NCI-H2081 (cell line): ENCODE measurements at regions not wholly inside any gene's neighbourhood (a gene's known extent, or its start where the extent isn't known, plus 50 kb on each side); places are given as distances from the start of the nearest gene placed in this dataset.

Experiments
- DNase-seq, 2 experiments: peaks; one replicate each; lab custom pipeline; 2025; lab: John Stamatoyannopoulos, UW

DNA sequence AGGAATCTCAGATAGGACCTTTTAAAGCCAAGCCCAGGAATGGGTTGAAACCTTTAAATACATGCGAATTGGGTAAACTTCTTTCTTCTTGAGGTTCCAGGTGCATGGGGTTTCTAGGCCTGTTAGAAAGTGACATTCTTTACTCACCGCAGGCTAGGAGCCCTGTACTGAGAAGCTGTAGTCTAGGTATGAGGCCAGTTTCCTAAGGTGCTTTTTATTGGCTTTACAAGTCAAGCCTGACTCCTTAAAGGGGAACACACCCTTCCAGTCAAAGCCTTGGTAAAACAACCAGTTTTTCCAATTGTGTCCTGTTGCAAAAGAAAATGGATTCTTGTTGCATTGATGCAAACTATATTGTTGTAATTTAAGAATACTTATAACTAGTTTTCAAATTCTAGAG, 76.1 kb upstream of the ATP11B start:
- DNase-seq: no peak

GRCh38 chr3:182722907-182723306, 70.4 kb upstream of the ATP11B start:
- DNase-seq: no peak

- no peak for DNase-seq
Measured at GRCh38 chr3:182723596-182723995, 69.7 kb upstream of the ATP11B start.

DNA sequence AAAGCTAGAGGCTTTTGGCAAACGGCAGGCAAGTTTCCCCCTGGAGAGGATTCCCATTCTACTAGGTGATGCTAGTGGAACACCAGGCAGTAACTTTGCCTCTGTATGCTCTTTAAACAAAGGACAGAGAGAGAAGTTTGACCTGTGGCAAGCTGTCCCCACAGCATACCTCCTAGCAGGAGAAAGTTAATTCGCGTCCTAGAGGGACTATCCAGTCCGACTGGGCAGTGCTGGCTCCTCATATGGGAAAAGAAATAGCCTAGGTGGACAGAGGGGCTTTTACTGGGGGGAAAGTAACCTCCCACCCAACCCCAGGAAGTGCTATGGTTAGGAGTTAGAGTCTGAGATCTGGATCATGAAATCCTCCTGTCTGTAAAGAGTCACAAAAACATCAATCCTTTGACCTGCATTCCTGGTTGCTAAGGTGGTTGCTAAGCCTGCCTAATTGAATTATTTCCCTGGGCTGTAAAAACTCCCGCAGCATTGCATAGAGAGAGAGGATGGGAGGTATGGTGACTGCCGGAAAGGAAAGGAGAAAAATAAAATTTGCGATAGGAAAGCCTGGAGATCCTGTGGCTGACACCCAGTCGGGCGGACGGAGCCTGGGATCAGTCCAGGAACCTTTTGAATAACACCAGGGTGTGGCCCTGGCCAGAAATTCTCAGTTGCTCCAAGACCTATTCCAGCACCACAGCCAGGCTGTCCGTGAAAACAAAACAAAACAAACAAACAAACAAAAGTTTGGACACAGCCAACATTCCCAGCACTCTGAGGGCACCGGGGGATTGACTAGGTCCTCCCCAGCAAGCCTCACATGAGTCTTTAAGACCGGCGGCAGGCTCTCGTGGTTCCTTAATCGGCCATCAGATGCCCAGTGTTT, 67.7 kb upstream of the ATP11B start:
- DNase-seq: no peak

DNA sequence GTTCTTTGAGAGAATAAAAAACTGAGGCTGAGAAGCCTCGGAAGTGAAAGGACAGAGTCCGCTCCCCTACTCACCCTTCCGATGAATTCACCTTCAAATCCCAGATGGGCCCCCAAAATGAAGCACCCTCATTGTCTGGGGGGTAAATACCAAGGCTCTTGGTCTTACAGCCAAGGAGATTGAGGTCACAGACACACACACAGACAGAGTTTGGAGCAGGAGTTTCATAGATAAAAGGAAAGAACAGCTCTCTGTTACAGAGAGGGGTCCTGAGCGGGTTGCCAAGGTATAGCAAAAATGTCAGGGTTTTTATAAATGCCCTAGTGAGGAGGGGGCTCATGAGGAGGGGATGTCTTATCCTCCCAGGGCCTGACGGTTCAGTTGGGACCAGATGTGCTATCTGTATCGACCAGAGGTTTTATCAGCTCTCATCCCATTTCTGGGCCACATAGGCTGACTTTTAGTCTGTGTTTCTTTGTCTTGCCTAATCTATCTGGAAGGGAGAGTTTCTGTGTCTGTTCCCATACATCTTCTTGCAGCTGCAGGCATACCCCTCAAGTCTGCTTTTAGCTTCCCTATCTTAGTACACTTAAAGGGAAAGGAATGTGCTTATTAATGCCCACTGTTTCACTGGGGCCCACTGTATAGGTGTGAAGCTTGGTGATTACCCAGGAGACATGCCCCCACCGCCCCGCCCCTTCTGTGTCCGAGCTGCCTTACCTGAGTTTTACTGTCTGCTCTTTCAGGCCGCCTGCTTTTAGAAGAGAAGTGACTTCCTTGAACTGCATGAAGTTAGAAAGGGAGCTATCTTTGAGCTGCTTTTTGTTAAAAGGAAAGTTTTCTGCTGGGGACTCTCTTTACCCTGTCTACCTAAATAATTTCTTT, 66.8 kb upstream of the ATP11B start:
- no peak for DNase-seq

- no peak for DNase-seq
Measured at GRCh38 chr3:182728238-182728637, 65.1 kb upstream of the ATP11B start.

- no peak for DNase-seq
Measured at GRCh38 chr3:182729903-182730674, 63.2 kb upstream of the ATP11B start.

- no peak for DNase-seq
Measured at GRCh38 chr3:182730675-182731042, 62.6 kb upstream of the ATP11B start.

- DNase-seq: no peak
Measured at GRCh38 chr3:182731764-182732163, 61.5 kb upstream of the ATP11B start.

DNA sequence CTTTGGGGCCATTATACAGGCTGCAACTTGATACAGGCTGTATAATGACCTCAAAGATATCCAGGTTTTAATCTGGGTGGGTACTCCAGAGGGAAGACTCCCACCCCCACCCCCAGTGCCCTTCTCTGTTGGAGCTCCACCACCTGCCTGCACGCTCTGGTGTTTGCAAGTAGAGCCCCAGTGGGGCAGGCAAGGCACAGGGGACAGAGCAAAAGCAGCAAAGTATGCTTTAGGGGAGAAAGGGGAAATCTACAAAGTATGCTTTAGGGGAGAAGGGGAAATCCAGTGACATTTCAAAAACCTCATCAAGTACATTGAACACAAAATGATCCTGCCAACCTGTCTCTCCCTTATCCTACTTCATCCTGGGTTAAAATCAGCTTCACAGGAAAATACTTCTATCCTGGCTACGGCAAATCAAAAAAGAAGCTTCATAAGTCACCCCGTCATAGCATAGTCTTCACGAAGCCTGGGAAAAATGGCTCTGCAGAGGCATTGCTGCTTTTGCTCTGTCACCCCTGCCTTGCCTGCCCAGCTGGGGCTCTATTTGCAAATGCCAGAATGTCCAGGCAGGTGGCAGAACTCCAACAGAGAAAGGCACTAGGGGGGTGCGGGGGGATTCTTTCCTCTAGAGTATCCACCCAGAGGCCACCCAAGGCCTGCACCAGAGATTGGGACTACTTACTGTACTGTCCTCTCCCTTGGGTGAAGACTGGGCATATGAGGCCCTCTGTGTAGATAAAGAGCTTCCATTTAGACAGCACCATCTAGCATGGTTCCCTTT, 60.9 kb upstream of the ATP11B start:
- DNase-seq: no peak

GRCh38 chr3:182735672-182736071, 57.6 kb upstream of the ATP11B start:
- no peak for DNase-seq

- DNase-seq: no peak
Measured at GRCh38 chr3:182737825-182738224, 55.5 kb upstream of the ATP11B start.

DNA sequence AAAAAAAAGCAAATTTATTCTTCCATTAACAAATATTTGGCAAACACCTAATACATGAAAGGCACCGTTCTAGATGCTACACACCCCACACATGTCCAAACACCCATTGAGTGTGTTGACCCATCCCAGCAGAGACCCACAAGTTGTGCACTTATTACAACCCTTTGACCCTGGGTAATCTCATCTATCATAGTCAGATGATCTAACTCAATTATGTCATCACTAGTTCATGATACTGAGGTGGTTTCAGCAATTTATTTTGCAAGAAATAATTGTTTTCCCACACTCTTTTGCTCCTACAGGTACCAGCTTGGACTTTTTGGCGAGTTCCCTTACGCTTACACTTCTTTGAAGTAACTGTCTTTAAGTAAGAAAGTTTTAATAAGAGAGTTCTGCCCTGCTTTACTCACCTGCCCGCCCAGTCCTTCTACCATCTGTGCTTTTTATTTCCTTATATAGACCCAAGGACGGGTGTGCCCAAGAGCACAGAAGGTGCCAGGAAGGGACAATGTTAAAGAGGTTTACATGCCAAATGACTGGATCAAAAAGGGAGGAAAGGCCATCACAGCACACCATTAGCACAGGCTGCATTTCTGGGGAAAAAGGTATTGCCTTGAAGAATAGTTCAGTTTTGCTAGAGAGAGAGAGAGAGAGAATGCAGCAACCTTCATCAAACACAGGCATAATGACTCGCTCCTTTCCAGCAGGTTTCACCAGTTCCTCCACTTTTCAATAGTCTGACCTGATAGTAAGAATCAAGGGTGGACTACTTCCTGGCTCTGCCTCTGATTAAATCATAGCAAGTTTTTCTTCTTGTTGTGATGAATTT, 54.5 kb upstream of the ATP11B start:
- DNase-seq: no peak

DNA sequence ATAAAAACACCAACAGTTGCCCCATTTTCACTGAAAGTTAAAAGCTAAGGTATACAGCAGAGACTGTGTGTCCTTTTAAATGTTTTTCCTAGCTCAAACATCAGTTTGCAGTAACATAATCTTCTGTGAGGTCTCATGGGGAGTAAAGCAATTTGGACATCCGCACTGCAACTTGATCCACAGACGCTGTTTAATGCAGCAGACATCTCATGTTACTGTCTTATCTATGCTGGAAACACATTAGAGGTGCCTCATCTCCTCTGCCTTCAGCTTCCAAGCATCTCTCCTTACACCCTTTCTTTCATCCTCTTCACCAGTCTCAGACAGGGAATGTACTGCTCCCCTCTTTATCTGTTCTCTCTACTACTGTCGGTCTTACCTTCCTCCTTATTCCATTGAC, 53.7 kb upstream of the ATP11B start:
- peak in 1 of 2 experiments; percentile 69 for DNase-seq

- DNase-seq: no peak
Measured at GRCh38 chr3:182740710-182741109, 52.6 kb upstream of the ATP11B start.

DNA sequence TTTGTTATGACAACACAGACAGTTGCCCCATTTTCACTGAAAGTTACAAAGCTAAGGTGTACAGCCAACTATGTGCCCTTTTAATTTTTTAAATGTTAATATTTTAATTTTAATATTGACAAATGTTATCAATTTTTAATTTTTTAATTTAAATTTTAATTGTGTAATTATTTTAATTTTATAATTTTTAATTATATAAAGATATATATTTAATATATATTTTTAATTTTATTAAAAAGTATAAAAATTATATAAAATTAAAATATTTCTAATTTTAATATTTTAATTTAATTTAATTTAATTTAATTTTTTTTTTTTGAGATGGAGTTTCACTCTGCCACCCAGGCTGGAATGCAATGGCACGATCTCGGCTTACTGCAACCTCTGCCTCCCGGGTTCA, 52.1 kb upstream of the ATP11B start:
- no peak for DNase-seq
